HG02840 (cell line): ENCODE measurements at regions not wholly inside any gene's neighbourhood (a gene's known extent, or its start where the extent isn't known, plus 50 kb on each side); places are given as distances from the start of the nearest gene placed in this dataset.
A peak's percentile ranks its signal among the peaks of the same experiment; 100 is the strongest.

Experiments used
- ATAC-seq: cut with Tn5 transposase; IDR thresholded peaks from one replicate; pipeline ENCODE4 v1.9.1; 2021; ENCODE audit warnings: mild to moderate bottlenecking, moderate library complexity, moderate number of reproducible peaks; ENCODE audit not compliant: unreplicated experiment, low FRiP score

DNA sequence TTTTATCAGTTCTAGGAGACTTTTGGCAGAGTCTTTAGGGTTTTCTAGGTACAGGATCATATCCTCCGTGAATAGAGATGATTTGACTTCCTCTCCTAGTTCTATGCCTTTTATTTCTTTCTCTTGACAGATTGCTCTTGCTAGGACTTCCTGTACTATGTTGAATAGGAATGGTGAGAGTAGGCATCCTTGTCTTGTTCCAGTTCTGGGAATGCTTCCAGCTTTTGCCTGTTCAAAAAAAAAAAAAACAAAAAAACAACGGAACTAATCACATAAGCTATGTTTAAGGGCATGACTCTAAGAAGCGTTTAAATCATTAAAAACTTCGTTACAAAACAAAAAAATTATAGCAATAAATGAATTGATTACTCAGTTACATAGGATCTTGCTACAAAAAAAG is 145.7 kb downstream of the NUP35 start:
- ATAC-seq = no peak

DNA sequence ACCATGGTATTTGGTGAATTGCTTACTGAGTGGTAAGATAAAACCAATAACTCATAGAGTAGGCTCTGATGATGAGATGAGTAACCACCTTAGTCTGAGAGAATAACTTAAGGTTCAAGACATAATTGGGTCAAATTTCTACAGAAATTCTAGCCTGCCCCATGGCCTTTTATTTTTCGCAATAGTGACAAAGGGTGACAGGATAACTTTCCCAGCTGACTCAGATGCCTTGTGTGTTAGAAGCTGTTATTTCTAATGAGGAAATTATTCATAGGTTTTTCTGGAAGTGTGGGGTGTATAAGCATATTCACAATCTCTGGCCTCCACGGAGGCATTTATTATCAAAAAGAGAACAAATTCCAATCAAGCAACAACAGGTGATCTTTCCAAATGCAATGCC is 159.0 kb downstream of the NUP35 start:
- no peak for ATAC-seq

DNA sequence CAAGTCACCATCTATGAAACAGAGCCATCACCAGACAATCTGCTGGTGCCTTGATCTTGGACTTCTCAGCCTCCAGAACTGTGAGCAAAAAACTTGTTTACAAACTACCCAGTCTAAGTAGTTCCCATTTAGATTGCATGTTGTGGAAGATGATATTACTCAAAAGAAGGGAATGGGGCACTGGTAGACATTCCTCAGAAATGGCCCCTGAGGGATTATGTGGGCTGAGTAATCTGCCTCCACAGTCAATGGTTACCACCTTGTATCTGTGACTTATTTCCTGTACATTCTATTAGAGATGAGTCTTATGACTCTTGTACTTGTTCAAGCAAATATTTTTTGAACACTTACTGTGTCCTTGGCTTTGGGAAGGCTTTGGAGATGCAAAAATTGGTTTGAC is 160.4 kb downstream of the NUP35 start:
- no peak for ATAC-seq

DNA sequence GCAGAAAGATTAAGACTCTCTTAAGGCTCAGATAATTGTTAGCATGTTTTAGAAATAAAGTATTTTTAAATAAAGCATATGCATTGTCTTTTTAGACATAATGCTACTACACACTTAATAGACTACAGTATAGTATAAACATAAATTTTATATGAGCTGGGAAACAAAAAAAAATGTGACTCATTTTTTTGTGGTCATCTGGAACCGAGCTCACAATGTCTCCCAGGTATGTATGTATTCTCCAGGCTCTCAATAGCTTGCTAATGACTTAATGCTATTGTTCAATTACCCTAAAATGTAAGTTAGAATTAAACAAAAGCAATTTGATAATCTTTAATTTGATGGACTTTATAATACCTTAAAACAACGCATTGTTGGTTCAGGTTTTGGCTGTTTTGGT is 167.2 kb downstream of the NUP35 start:
- no peak for ATAC-seq

DNA sequence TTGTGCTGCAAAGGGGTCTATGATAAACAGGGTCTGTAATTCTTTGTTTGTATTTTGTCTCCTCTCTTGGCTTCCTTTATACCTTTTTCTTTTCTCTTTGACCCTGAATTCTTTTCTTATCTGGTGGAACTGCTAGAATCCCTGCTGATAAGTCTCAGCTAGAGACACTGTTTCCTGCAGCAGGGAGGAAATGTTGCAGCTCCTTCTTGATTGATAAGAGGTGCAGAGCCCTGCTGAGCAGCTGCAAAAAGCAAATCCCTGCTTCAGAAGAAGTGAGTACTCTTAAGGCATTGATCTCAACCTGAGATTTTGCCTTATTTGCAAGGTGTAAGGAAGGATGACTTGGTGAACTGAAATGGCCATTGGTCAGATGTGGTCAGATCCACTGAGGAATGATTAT is 167.8 kb downstream of the NUP35 start:
- ATAC-seq = no peak

DNA sequence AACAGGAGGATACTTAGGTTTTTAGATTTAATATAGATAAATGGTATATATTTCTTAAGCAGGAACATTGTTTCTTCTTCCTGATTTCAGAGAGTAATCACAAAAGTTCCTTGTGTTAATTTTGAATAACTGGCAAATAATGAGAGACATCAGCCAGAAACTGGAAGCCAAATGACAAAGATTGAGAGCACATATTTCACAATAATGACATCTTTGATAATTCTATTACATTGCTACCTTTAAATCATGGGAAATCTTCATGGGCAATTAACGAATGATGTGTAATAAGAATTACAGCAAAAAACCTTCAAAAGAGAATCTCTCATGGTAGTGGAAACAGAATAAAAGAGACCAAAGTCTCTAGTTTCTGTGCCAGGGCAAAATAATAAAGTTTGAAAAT is 215.1 kb downstream of the NUP35 start:
- ATAC-seq = no peak

DNA sequence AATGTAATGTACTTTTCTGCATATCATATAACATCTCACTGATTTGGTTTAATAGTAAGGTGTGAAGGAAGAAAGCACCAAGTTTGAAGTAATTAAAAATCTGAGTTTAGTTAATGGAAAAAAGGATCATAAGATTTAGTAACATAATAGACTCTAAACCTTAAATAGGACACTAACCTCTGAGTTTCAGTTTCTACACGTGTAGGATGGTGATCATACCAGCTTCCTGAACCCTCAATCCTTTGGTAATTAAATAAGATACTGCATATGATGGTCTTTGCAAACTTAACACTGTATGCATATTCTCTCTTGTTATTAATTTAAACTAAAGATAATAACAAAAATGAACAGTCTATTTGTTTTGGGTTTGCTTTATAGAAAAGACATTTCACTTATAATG is 216.8 kb downstream of the NUP35 start:
- no peak for ATAC-seq

DNA sequence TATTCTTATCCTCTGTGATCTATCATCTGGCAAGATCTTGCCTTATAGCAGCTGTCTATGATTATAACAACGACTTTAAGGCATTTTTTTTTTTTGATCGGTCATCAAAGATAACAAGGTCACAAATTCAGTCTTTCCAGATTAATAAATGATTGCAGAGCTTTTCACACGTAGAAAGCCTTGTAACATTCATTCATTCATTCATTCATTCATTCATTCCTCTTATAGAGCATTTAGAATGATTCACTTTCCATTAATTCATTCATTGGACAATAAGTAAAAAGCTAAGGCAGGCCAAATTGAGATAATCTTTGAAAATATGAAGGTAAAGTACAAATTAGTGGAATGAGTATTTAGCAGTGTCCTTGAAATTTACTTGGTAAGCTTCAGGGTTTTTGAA is 223.7 kb downstream of the NUP35 start:
- ATAC-seq = no peak

DNA sequence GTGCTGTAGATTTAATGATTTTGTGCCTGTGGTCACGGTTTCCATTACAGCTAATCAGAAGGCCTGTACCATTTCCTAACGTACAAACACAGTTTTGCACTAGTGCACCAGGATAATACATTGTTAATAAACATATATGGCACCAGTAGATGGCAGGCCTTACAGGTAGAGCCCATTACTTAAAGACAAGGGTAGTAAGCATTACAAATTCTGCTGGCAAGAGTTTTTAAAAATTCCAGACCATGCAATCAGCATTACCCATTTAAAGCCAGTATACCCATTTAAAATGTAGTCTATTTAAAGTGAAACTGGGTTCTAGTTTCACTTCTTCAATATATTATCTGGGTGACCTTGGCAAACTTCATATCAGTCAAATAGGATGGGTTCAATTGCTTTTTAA is 224.2 kb downstream of the NUP35 start:
- ATAC-seq = peak; percentile 61

DNA sequence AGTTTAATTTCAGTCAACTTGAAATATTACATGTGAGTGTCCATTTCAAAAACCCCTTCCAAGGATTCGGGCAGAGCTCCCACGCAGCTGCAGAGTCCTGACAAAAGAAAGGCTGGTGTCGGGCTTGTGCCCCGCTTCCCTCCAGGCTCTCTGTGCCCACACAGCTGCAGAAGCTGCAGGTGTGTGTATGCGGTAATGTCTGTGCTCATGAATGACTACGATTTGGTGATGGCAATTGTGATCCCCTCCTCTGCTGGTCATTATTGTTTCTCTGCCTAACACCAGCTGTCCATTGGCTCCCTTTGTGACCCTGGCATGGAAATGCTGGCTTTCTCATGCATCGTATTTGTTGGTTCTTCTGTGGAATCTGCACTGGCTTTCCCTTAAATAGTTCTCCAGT is 224.8 kb downstream of the NUP35 start:
- no peak for ATAC-seq

DNA sequence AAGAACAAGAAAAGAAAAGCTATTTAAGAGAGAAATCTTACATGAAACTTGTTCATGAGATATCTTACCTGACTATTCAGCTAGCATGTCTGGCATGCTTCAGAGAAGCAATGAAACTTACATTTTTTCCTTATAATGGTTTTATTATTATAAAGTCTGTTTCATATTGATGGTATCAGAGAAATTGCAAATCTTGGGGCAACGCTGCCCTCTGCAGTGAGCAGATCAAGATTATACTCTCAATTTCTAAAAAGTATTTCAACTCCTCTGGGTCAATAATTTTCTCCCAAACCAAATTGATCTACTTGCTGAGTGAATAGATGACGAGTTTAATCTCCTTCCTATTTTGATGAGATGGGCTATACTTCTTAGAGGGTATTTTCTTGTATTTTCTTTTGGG is 235.6 kb downstream of the NUP35 start:
- no peak for ATAC-seq

DNA sequence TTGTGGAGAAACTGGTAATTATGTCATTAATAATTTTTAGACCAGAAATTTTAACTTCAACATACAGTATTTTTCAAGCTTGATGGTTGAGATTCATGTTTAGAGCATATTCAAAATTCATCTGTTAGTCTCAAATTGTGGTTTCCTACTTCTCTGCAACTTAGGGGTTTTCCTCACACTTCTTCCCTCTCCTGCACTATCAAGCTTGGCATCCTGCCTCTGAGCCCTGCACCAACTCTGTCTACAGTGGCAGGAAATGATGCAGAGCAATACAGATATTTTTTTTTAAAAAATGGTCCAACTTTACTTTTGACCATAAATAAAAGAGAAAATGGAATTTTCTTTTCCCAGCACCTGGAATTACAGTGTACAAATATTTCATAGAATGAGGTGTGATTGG is 247.3 kb downstream of the NUP35 start:
- ATAC-seq = no peak

DNA sequence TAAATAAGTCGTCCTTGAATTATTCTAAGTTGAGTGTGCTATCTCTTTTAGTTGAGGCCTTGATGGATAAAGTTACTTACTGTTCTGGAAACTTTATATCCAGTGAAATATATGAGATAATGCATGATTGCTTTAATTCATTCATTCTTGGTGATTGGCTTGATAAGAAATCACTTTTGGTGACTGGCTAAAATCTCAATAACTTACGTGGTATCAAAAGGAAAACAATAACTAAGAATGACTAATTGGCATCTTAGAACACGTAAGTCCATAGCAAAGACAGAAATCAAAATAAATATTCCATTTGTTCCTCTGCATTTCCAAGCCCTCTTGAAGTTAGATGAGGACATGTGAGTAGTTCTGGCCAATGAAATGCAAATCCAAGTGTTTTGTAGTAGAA is 251.6 kb downstream of the NUP35 start:
- no peak for ATAC-seq

DNA sequence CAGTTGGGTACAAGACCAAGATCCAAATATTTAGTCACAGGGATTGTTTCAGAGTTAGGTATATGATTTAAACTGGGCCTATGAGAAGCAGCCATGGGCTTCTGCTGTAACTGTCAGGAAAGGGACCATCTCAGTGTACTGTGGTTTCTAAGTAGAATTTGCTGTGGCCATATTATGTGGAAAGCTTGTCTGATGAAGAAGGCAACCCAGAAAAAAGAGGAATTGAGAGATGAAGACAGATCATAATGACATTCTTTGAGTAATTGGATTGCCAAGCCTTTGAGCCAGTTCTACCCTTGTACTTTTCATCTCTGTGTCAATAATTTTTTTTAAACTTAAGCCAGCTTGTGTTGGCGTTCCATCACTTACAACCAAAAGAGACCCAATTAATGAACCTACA is 259.6 kb downstream of the NUP35 start:
- ATAC-seq = no peak

DNA sequence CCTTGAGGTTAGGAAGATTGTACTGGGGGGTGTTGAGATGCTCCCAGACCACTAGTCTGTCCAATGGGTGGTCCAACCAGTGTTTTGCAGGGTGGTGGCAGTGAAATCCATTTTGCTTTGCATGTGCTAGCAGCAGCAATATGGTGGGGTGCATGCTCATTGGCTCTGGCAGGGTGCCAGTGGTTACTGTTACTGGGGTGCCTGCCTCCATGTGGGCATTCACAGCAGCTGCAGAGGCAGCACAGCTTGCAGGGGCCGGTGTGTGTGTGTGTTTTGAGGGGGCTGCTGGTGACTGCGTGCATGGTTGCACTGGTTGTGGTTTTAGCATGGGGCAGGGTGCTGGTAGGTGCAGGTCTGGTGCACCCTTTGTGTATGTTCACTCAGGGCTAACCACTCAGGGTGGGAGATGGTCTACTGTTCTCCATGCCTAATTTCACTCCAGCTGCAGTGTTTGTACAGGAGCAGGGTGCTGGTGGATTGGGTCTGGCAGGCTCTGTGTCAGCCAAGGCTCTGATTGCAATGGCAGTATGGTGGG is 265.4 kb downstream of the NUP35 start:
- ATAC-seq = no peak

DNA sequence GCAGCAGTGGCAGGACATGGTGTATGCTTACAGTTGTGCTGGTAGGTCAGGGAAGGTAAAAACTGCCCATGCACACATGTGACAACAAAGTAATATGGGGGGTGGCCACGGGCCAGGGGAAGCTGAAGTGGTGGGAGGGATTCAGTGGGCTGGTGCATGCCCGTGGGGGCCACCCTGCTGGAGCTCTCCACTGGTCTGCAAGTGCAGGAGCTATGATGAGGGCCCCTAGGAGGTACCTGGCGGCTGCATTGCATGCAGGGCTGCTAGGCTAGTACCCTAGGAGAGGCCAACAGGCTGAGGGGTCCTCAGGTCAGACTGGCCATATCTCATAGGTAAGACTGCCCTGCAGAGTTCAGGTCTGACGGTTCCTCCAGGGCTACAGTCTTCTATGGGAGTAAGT is 265.9 kb downstream of the NUP35 start:
- ATAC-seq = no peak

DNA sequence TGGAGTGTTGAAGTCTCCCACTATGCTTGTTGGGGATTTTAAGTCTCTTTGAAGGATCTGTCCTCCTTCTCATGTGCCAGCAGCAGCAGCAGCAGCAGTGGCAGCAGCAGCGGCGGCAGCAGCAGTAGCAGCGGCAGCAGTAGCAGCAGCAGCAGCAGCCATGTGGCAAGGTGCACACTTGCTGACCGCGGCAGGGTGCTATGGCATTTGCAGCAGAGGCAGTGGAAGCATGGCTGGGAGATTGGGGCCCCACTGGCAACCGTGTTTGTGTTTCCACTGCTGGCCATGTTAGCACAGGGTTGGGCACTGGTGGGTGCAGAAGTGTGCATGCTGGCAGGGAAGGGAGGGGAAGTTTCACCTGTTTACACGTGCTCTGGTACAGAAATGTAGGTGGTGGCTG is 280.1 kb downstream of the NUP35 start:
- ATAC-seq = no peak

DNA sequence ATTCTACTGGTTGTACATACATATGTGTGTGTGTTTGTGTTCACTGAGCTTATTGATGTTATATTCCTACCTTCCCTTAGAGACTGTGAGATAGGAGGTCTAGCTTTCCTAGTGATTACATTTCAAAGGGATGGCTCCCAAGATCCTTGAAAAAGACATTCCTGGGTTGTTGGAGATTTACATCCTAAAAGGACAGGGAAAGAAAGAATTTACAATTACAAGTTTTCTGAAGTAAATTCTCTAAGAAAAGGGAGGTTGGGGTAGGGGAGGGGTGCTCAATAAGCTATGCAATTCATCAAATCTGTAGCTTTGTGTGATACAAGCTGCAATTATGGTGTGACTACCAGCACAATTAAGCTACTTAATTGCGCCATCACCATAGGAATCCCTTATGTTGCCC is 284.3 kb downstream of the NUP35 start:
- ATAC-seq = no peak

DNA sequence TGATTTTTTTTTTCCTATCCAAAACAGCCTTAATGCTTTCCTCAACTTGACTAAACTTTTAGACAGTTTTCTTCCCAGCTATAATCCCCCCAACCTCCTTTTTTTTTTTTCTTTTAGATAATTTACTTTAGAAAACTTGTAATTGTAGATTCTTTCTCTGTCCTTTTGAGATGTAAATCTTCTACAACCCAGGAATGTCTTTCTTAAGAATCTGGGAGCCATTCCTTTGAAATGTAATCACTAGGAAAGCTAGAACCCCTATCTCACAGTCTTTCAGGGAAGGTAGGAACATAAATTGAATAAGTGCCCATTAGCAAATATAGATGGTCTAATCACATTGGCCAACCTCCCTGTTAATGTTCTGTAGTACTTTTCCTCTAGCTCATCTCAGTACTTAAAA is 285.4 kb downstream of the NUP35 start:
- no peak for ATAC-seq

DNA sequence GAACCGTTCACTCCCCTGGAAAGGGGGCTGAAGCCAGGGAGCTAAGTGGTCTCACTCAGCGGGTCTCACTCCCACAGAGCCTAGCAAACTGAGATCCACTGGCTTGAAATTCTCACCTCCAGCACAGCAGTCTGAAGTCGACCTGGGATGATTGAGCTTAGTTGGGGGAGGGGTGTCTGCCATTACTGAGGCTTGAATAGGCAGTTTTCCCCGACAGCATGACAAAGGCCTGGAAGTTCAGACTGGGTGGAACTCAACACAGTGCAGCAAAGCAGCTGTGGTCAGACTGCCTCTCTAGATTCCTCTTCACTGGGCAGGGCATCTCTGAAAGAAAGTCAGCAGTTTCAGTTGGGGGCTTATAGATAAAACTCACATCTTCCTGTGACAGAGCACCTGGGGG is 292.5 kb downstream of the NUP35 start:
- ATAC-seq = no peak

DNA sequence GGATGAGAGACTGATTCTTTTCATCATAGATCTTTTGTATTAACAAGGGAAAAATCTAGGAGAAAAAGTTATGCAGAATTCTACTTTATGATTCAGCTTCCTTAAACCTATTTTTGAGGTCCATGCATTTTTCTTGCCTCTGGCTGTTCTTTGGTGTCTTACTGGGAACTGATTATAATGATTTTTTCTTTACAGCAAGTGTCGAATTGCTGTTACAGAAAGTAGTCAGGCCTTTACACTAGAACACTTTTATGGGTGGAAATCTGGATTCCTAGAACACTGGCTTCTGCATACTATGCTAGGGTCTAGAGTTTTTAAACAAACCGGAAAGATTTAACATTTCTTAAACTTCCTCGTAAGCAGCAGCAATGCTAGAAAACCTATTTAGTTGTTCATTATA is 302.6 kb downstream of the NUP35 start:
- no peak for ATAC-seq

DNA sequence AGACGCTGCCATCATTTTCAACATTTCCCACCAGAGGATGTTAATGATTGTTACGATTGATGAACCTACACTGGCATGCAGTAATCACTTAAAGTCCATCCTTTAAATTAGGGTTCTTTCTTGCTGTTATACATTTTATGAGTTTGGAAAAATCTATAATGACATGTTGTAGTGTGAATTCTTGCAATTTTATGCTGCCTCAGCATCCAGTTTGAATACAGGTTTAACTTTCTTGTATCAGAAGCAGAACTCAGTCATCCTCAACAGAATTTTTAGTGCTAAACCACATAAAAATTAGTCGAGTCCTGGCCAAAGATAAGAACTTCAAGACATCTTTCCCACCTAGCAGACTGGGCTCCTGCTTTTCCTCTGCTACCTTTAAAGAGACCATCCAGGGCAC is 303.3 kb downstream of the NUP35 start:
- ATAC-seq = no peak

DNA sequence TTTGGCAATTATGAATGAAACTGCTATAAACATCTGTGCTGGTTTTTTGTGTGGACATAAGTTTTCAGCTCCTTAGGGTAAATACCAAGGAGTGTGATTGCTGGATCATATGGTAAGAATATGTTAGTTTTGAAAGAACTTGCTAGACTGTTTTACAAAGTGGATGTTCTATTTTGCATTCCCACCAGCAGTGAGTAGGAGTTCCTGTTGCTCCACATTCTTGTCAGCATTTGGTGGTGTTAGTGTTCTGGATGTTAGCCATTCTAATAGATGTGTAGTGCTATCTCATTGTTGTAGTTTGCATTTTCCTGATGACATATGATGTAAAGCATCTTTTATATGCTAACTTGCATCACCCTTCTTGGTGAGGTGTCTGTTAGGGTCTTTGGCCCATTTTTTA is 304.6 kb downstream of the NUP35 start:
- no peak for ATAC-seq
